ENCODE measurements at regions not wholly inside any gene's neighbourhood (a gene's known extent, or its start where the extent isn't known, plus 50 kb on each side); places are given as distances from the start of the nearest gene placed in this dataset.

DNA sequence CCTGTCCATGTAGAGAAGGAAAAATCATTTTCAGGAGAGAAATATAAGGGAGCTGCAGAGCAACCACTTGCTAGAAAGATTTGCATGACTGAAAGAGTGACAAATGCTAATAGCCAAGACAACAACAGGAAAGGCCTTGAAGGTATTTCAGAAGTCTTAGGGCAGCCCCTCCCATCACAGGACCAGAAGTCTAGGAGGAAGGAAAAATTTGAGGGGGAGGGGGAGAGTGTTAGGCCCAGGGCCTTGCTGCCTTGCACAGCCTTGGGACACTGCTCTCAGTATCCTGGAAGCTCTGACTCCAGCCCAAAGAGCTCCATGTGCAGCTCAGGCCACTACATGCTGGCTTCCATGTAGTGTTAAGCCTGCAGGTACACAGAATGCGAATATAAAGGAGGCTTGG lies 266.9 kb downstream of the GLI2 start:
- TF ChIP-seq CTCF (IDR thresholded peaks at IDR 0.05) (no peak), POLR2A (IDR thresholded peaks at IDR 0.05) (no peak)

Data from upper lobe of left lung (tissue), 4 donors.